ENCODE measurements at regions not wholly inside any gene's neighbourhood (a gene's known extent, or its start where the extent isn't known, plus 50 kb on each side); places are given as distances from the start of the nearest gene placed in this dataset.

- no peaks in the 10 kb centered on the region for H3K27me3 ChIP-seq
- intact Hi-C loops (cut with DNase I), result no loop called here
- no peaks in the 10 kb centered on the region for H3K9me3 ChIP-seq (replicated peaks in 1 of 3)
- 17 to 32% (median 22%) methylated on average over 1 of the region's 1 CpG for WGBS, 4 donors
- TF ChIP-seq POLR2A (IDR thresholded peaks at IDR 0.05) (no peak), CTCF (IDR thresholded peaks at IDR 0.05) (no peak)
- H3K4me3 ChIP-seq, result no peak overlapping the region
- no peak overlapping the region for H3K27ac ChIP-seq
- H3K4me1 ChIP-seq (replicated peaks in 1 of 2), result no peaks in the 10 kb centered on the region
- H3K36me3 ChIP-seq (replicated peaks in 1 of 2), result no peaks in the 10 kb centered on the region
- no peak for DNase-seq
Measured at GRCh38 chr13:56347014-56347413, 793.7 kb upstream of the PRR20A start.

- no peak overlapping the region for H3K4me3 ChIP-seq
- TF ChIP-seq POLR2A (IDR thresholded peaks at IDR 0.05) (no peak), CTCF (IDR thresholded peaks at IDR 0.05) (no peak)
- DNase-seq, result no peak
- no peaks in the 10 kb centered on the region for H3K36me3 ChIP-seq (replicated peaks in 1 of 2)
- intact Hi-C loops (cut with DNase I), result no loop called here
- H3K4me1 ChIP-seq (replicated peaks in 1 of 2), result no peaks in the 10 kb centered on the region
- no peak overlapping the region for H3K27ac ChIP-seq
- H3K9me3 ChIP-seq (replicated peaks in 1 of 3), result no peaks in the 10 kb centered on the region
- H3K27me3 ChIP-seq, result no peaks in the 10 kb centered on the region
- 77 to 89% (median 79%) methylated on average over 2 of the region's 2 CpGs for WGBS, 4 donors
Measured at GRCh38 chr13:56349866-56350265, 790.9 kb upstream of the PRR20A start.

GRCh38 chr13:56351041-56351440 is 789.7 kb upstream of the PRR20A start:
- TF ChIP-seq POLR2A (IDR thresholded peaks at IDR 0.05) (no peak), CTCF (IDR thresholded peaks at IDR 0.05) (no peak)
- Histone ChIP-seq H3K27me3 (no peaks in the 10 kb centered on the region), H3K9me3 (replicated peaks in 1 of 3) (no peaks in the 10 kb centered on the region), H3K4me3 (no peak overlapping the region), H3K36me3 (replicated peaks in 1 of 2) (no peaks in the 10 kb centered on the region), H3K4me1 (replicated peaks in 1 of 2) (no peaks in the 10 kb centered on the region), H3K27ac (no peak overlapping the region)
- intact Hi-C loops (cut with DNase I), result no loop called here
- no peak for DNase-seq
- WGBS, 4 donors, result 54 to 74% (median 63%) methylated on average over 3 of the region's 3 CpGs

GRCh38 chr13:56352361-56352760 is 788.4 kb upstream of the PRR20A start:
- TF ChIP-seq POLR2A (IDR thresholded peaks at IDR 0.05) (no peak), CTCF (IDR thresholded peaks at IDR 0.05) (no peak)
- intact Hi-C loops (cut with DNase I), result no loop called here
- Histone ChIP-seq H3K36me3 (replicated peaks in 1 of 2) (no peaks in the 10 kb centered on the region), H3K27ac (no peak overlapping the region), H3K4me1 (replicated peaks in 1 of 2) (no peaks in the 10 kb centered on the region), H3K9me3 (replicated peaks in 1 of 3) (no peaks in the 10 kb centered on the region), H3K27me3 (no peaks in the 10 kb centered on the region), H3K4me3 (no peak overlapping the region)
- DNase-seq, result no peak
- 63 to 72% (median 69%) methylated on average over 4 of the region's 4 CpGs for WGBS, 4 donors
